K562 (cell line): ENCODE measurements at regions not wholly inside any gene's neighbourhood (a gene's known extent, or its start where the extent isn't known, plus 50 kb on each side); places are given as distances from the start of the nearest gene placed in this dataset.

Experiments
- ATAC-seq: fragments of 200-7000 bp; cut with Tn5 transposase; 3 replicates; pipeline ENCODE4 v1.9.1; 2020; ENCODE audit warnings: moderate library complexity
- BruUV-seq: library from RNA; stranded (reverse); fragments of 400-500 nt; replicated peaks from 2 replicates; lab custom pipeline; 2021; lab: Mats Ljungman, UMichigan
- CTCF ChIA-PET: fragments of 300-600 bp; formaldehyde crosslinking; extraction: SDS; loops from one replicate; lab custom pipeline; 2021; ENCODE audit warnings: low intra/inter-chr PET ratio; lab: Yijun Ruan, JAX
- POLR2A ChIA-PET: fragments of 300-600, 350-650 bp; sonication (Branson Sonifier 250); formaldehyde crosslinking; extraction: SDS; loops from one replicate; lab custom pipeline; 2021; ENCODE audit warnings: antibody characterized with exemption, inconsistent platforms; lab: Yijun Ruan, JAX
- DNase-seq, 4 experiments: peaks; one replicate each; pipeline versions ENCODE4 v3.0.0 to v3.0.0-alpha.2; 2011 to 2018; ENCODE audit warnings: low spot score in 3 of 4, mixed read lengths in 3 of 4; ENCODE audit errors: extremely low read depth in 1 of 4
- FAIRE-seq: peaks from 2 replicates; lab custom pipeline; 2011; peaks lifted over from hg19 to GRCh38; lab: Jason Lieb, UNC
- H2AFZ ChIP-seq: 2 replicates; pipeline ENCODE4 v1.6.0; 2011; ENCODE audit warnings: low read depth, low read length, control low read depth, inconsistent platforms
- H3K27ac ChIP-seq: fragments of 200-600 bp; 3 replicates; pipeline ENCODE4 v1.8.0; 2011; ENCODE audit warnings: low read depth, mild to moderate bottlenecking, control low read depth, inconsistent platforms, low read length, moderate library complexity, mixed read lengths; ENCODE audit errors: extremely low read depth
- H3K27me3 ChIP-seq, 2 experiments: fragments of 300-600 bp in 1 of 2; 2 replicates in 1 of 2; 3 replicates in 1 of 2; pipeline versions ENCODE4 v1.6.0 to v1.8.0; 2011; ENCODE audit warnings: inconsistent platforms in 2 of 2, low read length in 2 of 2, mild to moderate bottlenecking in 1 of 2, mixed read lengths in 1 of 2, moderate library complexity in 1 of 2; ENCODE audit not compliant: control insufficient read depth in 2 of 2, insufficient read depth in 2 of 2
- H3K36me3 ChIP-seq: fragments of 300-600 bp; 3 replicates; pipeline ENCODE4 v1.8.0; 2011; ENCODE audit warnings: mild to moderate bottlenecking, low read length, inconsistent platforms; ENCODE audit not compliant: control insufficient read depth, insufficient read depth
- H3K4me1 ChIP-seq, 2 experiments: fragments of 200-600 bp in 1 of 2; replicated peaks in 1 of 2; 2 replicates in 1 of 2; 3 replicates in 1 of 2; pipeline versions ENCODE4 v1.5.1 to v1.8.0; 2011; ENCODE audit warnings: inconsistent platforms in 2 of 2, low read length in 2 of 2, mild to moderate bottlenecking in 1 of 2, mixed read lengths in 1 of 2, moderate library complexity in 1 of 2; ENCODE audit not compliant: control insufficient read depth in 2 of 2, insufficient read depth in 2 of 2
- H3K4me2 ChIP-seq: 2 replicates; pipeline ENCODE4 v1.6.1; 2011; ENCODE audit warnings: low read length, control low read depth, inconsistent platforms, mixed read lengths; ENCODE audit not compliant: insufficient read depth
- H3K4me3 ChIP-seq: fragments of 200-600 bp; sonication (generic), shearing (Covaris generic); 2 replicates; pipeline ENCODE4 v1.5.1; 2016; ENCODE audit warnings: control low read depth, inconsistent platforms
- H3K79me2 ChIP-seq: fragments of 200-600 bp; 3 replicates; pipeline ENCODE4 v1.8.0; 2011; ENCODE audit warnings: low read length, inconsistent platforms; ENCODE audit not compliant: control insufficient read depth, insufficient read depth
- H3K9ac ChIP-seq, 2 experiments: 2 replicates each; pipeline versions ENCODE4 v1.6.0 to v1.6.1; 2011; ENCODE audit warnings: low read depth in 2 of 2, low read length in 2 of 2, control low read depth in 1 of 2, inconsistent platforms in 1 of 2, mild to moderate bottlenecking in 1 of 2, mixed read lengths in 1 of 2; ENCODE audit not compliant: insufficient read depth in 1 of 2
- H3K9me1 ChIP-seq: one replicate; pipeline ENCODE4 v1.6.0; 2011; ENCODE audit warnings: inconsistent platforms, mild to moderate bottlenecking, low read length, moderate library complexity; ENCODE audit not compliant: control insufficient read depth, insufficient read depth
- H3K9me3 ChIP-seq: replicated peaks from 2 replicates; pipeline ENCODE4 v1.5.1; 2011; ENCODE audit warnings: low read depth, low read length, inconsistent platforms; ENCODE audit not compliant: control insufficient read depth, insufficient read depth
- H4K20me1 ChIP-seq: replicated peaks from 2 replicates; pipeline ENCODE4 v1.6.1; 2011; ENCODE audit warnings: low read length, inconsistent platforms, mixed read lengths; ENCODE audit not compliant: control insufficient read depth, insufficient read depth
- MYC ChIP-seq, 2 experiments: fragments of 250-450 bp in 1 of 2; sonication (Bioruptor Pico) in 1 of 2; IDR thresholded peaks; 2 replicates each; pipeline versions ENCODE4 v1.5.1 to v1.6.1; 2012 to 2021; ENCODE audit warnings: low read depth in 2 of 2, borderline replicate concordance in 1 of 2, improper control_type of control experiment in 1 of 2, low read length in 1 of 2, mild to moderate bottlenecking in 1 of 2, moderate library complexity in 1 of 2
- PBX2 ChIP-seq, 2 experiments: IDR thresholded peaks in 1 of 2; conservative IDR thresholded peaks in 1 of 2; 2 replicates each; pipeline ENCODE4 v1.6.1; 2016; ENCODE audit warnings: low read depth in 2 of 2, mild to moderate bottlenecking in 1 of 2, missing compliant biosample characterization in 1 of 2, missing genetic modification characterization in 1 of 2, moderate library complexity in 1 of 2
- PRPF4 ChIP-seq: fragments of 200-400 bp; formaldehyde crosslinking; IDR thresholded peaks from one replicate; pipeline ENCODE4 v1.6.1; 2017; ENCODE audit warnings: low read length, low read depth, mild to moderate bottlenecking; ENCODE audit not compliant: insufficient read depth, poor library complexity, severe bottlenecking
- ZBTB40 ChIP-seq, 2 experiments: fragments of 450-650 bp in 1 of 2; sonication (generic) in 1 of 2; formaldehyde crosslinking in 1 of 2; IDR thresholded peaks; 2 replicates each; pipeline versions ENCODE4 v1.7.1 to v1.9.0; 2016 to 2022; ENCODE audit warnings: inconsistent platforms in 1 of 2, mild to moderate bottlenecking in 1 of 2, missing genetic modification reagents in 1 of 2
- ZNF143 ChIP-seq: sonication (generic); formaldehyde crosslinking; IDR thresholded peaks from 2 replicates; pipeline ENCODE4 v1.9.0; 2022; ENCODE audit warnings: mild to moderate bottlenecking, missing genetic modification reagents
- ZNF165 ChIP-seq: fragments of 250-450 bp; sonication (Bioruptor Pico); IDR thresholded peaks from 2 replicates; pipeline ENCODE4 v1.4.0; 2020; ENCODE audit warnings: borderline replicate concordance
- ZNF79 ChIP-seq: fragments of 250-450 bp; sonication (Bioruptor Pico); IDR thresholded peaks from 2 replicates; pipeline ENCODE4 v1.4.0; 2020; ENCODE audit warnings: low read depth, mild to moderate bottlenecking, moderate library complexity
- WGBS: fragments of 100-300 bp; shearing (Covaris generic); methylation state at CpG from one replicate; pipeline ENCODE4 v1.1.6; 2016; ENCODE audit warnings: low coverage, mixed read lengths; ENCODE audit not compliant: insufficient coverage; ENCODE audit errors: missing lambda C conversion rate; 5-methylcytosine and 5-hydroxymethylcytosine counted together
- in situ Hi-C: fragments of 300-500 bp; cut with MboI; formaldehyde crosslinking; loops from 4 replicates; pipeline ENCODE4 v1.15.0; 2018; ENCODE audit warnings: inconsistent platforms, mixed read lengths
- intact Hi-C: fragments of 100-400 bp; cut with micrococcal nuclease; formaldehyde crosslinking; loops from 2 replicates; pipeline ENCODE4 v1.14.2; 2022

- Histone ChIP-seq H4K20me1 (no peaks in the 10 kb centered on the region), H3K27ac (no peak overlapping the region), H3K79me2 (no peaks in the 10 kb centered on the region), H3K9ac (no peak overlapping the region), H3K9me3 (no peaks in the 10 kb centered on the region), H3K9me1 (no peaks in the 10 kb centered on the region), H3K27me3 (no peaks in the 10 kb centered on the region), H3K4me1 (no peaks in the 10 kb centered on the region), H2AFZ (no peak overlapping the region), H3K4me2 (no peak overlapping the region), H3K36me3 (no peaks in the 10 kb centered on the region), H3K4me3 (no peak overlapping the region)
- intact Hi-C loops, result no loop called here
- ATAC-seq (no peak), DNase-seq (no peak), FAIRE-seq (no peak)
- ChIA-PET CTCF (no interaction called here), POLR2A (no interaction called here)
- no TSS peak for BruUV-seq
- 0% methylated on average over 4 of the region's 6 CpGs for WGBS
- in situ Hi-C loops, result no loop called here
- TF ChIP-seq PRPF4 (no peak), ZNF165 (CRISPR knock-in tag) (no peak), ZNF79 (no peak), MYC (IDR thresholded peaks at IDR 0.05; ENCODE audit: low read depth, low read length) (no peak), MYC (CRISPR knock-in tag; IDR thresholded peaks at IDR 0.05; ENCODE audit: borderline replicate concordance, low read depth) (no peak), PBX2 (CRISPR knock-in tag; IDR thresholded peaks at IDR 0.05; ENCODE audit: low read depth) (no peak), PBX2 (tag; conservative IDR thresholded peaks at IDR 0.05; ENCODE audit: low read depth) (no peak), ZNF143 (CRISPR knock-in tag) (no peak), ZBTB40 (IDR thresholded peaks at IDR 0.05) (no peak), ZBTB40 (CRISPR knock-in tag; IDR thresholded peaks at IDR 0.05) (no peak)
Observed at GRCh38 chr13:103356226-103356864, 290.1 kb upstream of the SLC10A2 start.
